Peyer's patch (tissue), 4 donors: ENCODE measurements at regions not wholly inside any gene's neighbourhood (a gene's known extent, or its start where the extent isn't known, plus 50 kb on each side); places are given as distances from the start of the nearest gene placed in this dataset.

Experiments
- DNase-seq, 3 donors: peaks; one replicate each; pipeline ENCODE4 v3.0.0-alpha.2; 2017 to 2019
- H3K27ac ChIP-seq, 4 donors: fragments of 200-600 bp; sonication (generic); one replicate each; pipeline ENCODE4 v1.5.1; 2016 to 2019
- H3K27me3 ChIP-seq, 2 donors: fragments of 200-600 bp; sonication (generic); one replicate each; pipeline ENCODE4 v1.5.1; 2019
- H3K36me3 ChIP-seq, 3 donors: fragments of 200-600 bp; sonication (generic); one replicate each; pipeline ENCODE4 v1.5.1; 2016 to 2019
- H3K4me1 ChIP-seq, 4 donors: fragments of 200-600 bp; sonication (generic); one replicate each; pipeline ENCODE4 v1.5.1; 2016 to 2019
- H3K4me3 ChIP-seq, 4 donors: fragments of 200-600 bp; sonication (generic); 1 replicate in 3 of 4; 2 replicates in 1 of 4; pipeline ENCODE4 v1.5.1; 2016 to 2019; ENCODE audit warnings: mild to moderate bottlenecking in 1 of 4
- H3K9me3 ChIP-seq, 4 donors: fragments of 200-600 bp; sonication (generic); one replicate each; pipeline ENCODE4 v1.5.1; 2016 to 2019; ENCODE audit warnings: mild to moderate bottlenecking in 1 of 4
- POLR2A ChIP-seq, 2 donors: fragments of 450-650 bp; IDR thresholded peaks; one replicate each; pipeline ENCODE4 v1.5.1; 2017; ENCODE audit warnings: antibody characterized with exemption in 2 of 2, mild to moderate bottlenecking in 2 of 2, moderate library complexity in 2 of 2
- TF ChIP-seq, protein P1 (sequence below), 6 experiments: fragments of 450-650 bp in 4 of 6; fragments of 200-600 bp in 2 of 6; sonication (generic) in 1 of 6; IDR thresholded peaks; one replicate each; pipeline ENCODE4 v1.5.1; 2017 to 2019; ENCODE audit warnings: antibody characterized with exemption in 6 of 6, mild to moderate bottlenecking in 3 of 6, moderate library complexity in 1 of 6

DNA sequence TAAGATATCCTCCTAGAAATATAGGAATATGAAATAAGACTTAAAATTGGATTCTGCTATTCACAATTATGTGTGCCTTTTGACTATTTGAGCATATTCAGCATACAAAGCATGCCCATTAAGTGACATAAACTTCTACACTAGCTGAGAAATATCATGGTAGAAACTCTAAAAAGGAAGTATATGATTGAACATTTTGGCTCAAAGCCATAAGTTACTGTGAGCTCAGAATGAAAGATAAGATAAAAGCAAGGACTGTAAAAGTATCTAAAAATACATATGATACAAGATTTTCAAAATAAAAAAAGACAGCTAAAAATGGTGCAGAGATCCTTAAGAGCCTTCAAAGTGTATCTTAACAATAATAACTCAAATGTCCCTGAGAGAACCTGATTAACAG, 340.5 kb upstream of the SLC39A10 start:
- DNase-seq: no peak
- TF ChIP-seq, protein P1, sequence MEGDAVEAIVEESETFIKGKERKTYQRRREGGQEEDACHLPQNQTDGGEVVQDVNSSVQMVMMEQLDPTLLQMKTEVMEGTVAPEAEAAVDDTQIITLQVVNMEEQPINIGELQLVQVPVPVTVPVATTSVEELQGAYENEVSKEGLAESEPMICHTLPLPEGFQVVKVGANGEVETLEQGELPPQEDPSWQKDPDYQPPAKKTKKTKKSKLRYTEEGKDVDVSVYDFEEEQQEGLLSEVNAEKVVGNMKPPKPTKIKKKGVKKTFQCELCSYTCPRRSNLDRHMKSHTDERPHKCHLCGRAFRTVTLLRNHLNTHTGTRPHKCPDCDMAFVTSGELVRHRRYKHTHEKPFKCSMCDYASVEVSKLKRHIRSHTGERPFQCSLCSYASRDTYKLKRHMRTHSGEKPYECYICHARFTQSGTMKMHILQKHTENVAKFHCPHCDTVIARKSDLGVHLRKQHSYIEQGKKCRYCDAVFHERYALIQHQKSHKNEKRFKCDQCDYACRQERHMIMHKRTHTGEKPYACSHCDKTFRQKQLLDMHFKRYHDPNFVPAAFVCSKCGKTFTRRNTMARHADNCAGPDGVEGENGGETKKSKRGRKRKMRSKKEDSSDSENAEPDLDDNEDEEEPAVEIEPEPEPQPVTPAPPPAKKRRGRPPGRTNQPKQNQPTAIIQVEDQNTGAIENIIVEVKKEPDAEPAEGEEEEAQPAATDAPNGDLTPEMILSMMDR (IDR thresholded peaks at IDR 0.05): no peak
- TF ChIP-seq POLR2A (IDR thresholded peaks at IDR 0.05): no peak
- Histone ChIP-seq H3K27me3 (no peaks in the 10 kb centered on the region), H3K4me3 (no peak overlapping the region), H3K36me3 (no peaks in the 10 kb centered on the region), H3K4me1 (no peaks in the 10 kb centered on the region), H3K9me3 (no peaks in the 10 kb centered on the region), H3K27ac (no peak overlapping the region)

DNA sequence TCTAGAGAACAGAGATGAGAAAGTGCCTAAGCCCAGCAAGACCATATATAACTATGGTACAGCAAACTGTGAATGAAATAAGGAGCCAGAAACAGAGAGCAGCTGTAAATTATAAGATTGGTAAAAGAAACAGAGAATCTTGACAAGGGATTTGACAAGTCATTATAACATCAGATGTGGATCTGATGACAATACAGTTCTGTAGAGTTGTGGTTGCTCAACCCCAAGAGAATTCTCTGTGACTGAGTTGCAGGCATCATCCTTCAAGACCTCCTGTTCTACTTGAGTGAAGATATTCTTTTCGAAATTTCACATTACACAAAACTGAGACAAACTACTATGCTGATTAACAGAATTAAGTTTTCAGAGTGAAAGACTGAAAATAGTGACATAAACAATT, 343.1 kb upstream of the SLC39A10 start:
- Histone ChIP-seq H3K4me1 (no peaks in the 10 kb centered on the region), H3K27ac (no peak overlapping the region), H3K4me3 (no peak overlapping the region), H3K27me3 (no peaks in the 10 kb centered on the region), H3K36me3 (no peaks in the 10 kb centered on the region), H3K9me3 (no peaks in the 10 kb centered on the region)
- no peak for DNase-seq
- no peak for TF ChIP-seq POLR2A (IDR thresholded peaks at IDR 0.05)

DNA sequence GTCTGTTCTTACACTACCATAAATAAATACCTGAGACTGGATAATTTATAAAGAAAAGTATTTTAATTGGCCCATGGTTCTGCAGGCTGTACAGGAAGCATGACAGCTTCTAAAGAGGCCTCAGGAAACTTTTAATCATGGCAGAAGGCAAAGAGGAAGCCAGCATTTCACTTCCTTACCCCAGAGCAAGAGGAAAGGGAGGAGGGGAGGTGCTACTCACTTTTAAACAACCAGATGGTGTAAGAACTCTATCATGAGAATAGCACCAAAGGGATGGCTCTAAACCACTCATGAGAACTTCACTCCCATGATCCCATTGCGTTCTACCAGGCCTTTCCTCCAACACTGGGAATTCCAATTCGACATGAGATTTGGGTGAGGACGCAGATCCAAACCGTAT, 344.4 kb upstream of the SLC39A10 start:
- Histone ChIP-seq H3K4me3 (no peak overlapping the region), H3K36me3 (no peaks in the 10 kb centered on the region), H3K27me3 (no peaks in the 10 kb centered on the region), H3K27ac (no peak overlapping the region), H3K9me3 (no peaks in the 10 kb centered on the region), H3K4me1 (no peaks in the 10 kb centered on the region)
- no peak for TF ChIP-seq POLR2A (IDR thresholded peaks at IDR 0.05)
- TF ChIP-seq, protein P1 (IDR thresholded peaks at IDR 0.05): no peak
- no peak for DNase-seq

DNA sequence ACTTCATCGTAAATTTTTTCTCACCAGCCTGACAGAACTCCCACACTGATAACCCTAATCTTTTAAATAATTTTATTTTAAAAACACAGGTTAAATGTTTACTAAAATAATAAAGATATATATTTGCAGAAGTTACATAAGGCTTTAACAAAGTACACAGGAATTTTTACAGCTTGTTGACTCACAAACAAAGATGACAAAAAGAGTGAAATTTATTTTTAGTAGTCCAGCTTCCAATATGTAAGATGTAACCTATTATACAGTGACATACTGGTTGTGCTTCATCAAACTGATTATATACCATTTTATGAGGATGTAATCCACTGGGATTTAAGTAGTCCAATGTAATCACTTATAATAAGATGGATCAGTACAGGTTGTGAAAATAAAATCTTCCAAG, 348.9 kb upstream of the SLC39A10 start:
- Histone ChIP-seq H3K9me3 (no peaks in the 10 kb centered on the region), H3K4me1 (no peaks in the 10 kb centered on the region), H3K36me3 (no peaks in the 10 kb centered on the region), H3K27me3 (no peaks in the 10 kb centered on the region), H3K4me3 (no peak overlapping the region), H3K27ac (no peak overlapping the region)
- TF ChIP-seq, protein P1 (IDR thresholded peaks at IDR 0.05): no peak
- no peak for TF ChIP-seq POLR2A (IDR thresholded peaks at IDR 0.05)
- DNase-seq: no peak

DNA sequence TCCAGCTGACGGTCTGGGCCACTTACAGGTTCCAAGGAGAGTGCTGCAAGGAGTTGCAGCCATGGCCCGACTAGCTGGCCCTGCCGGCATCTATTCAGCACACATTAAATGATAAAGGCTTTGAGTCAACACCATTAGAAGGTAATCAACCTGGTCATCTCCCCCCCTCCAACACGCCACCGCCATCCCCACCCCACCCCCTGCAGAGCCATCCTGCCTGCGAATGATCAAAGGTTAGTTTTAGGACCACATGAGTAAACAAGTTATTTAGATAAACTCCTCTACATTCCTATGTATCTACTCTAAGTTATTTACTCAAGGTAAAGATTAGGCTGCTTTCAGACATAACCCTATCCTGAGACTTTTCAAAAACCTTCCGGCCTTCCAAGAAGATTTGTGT, 349.3 kb upstream of the SLC39A10 start:
- DNase-seq: no peak
- H3K9me3 ChIP-seq: no peaks in the 10 kb centered on the region
- H3K27ac ChIP-seq: no peak overlapping the region
- TF ChIP-seq, protein P1 (IDR thresholded peaks at IDR 0.05): no peak
- no peak for TF ChIP-seq POLR2A (IDR thresholded peaks at IDR 0.05)
- no peaks in the 10 kb centered on the region for H3K27me3 ChIP-seq
- H3K4me3 ChIP-seq: no peak overlapping the region
- H3K36me3 ChIP-seq: no peaks in the 10 kb centered on the region
- H3K4me1 ChIP-seq: no peaks in the 10 kb centered on the region

DNA sequence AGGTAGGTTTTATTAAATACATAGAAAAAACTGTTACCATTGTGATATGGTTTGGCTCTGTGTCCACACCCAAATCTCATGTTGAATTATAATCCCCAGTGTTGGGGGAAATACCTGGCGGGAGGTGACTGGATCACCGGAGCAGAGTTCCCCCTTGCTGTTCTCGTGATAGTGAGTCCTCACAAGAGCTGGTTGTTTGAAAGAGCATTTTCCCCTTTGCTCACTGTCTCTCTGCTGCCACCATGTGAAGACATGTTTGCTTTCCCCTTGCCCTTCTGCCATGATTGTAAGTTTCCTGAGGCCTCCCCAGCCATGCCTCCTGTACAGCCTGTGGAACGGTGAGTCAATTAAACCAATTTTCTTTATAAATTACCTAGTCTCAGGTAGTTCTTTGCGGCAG, 352.7 kb upstream of the SLC39A10 start:
- Histone ChIP-seq H3K27ac (no peak overlapping the region), H3K36me3 (no peaks in the 10 kb centered on the region), H3K4me3 (no peak overlapping the region), H3K4me1 (no peaks in the 10 kb centered on the region), H3K27me3 (no peaks in the 10 kb centered on the region), H3K9me3 (no peaks in the 10 kb centered on the region)
- TF ChIP-seq POLR2A (IDR thresholded peaks at IDR 0.05): no peak
- TF ChIP-seq, protein P1 (IDR thresholded peaks at IDR 0.05): no peak
- no peak for DNase-seq
